Transverse colon (tissue), 4 donors: ENCODE measurements at regions not wholly inside any gene's neighbourhood (a gene's known extent, or its start where the extent isn't known, plus 50 kb on each side); places are given as distances from the start of the nearest gene placed in this dataset.

Experiments
- EP300 ChIP-seq: sonication (generic); formaldehyde crosslinking; IDR thresholded peaks from one replicate; pipeline ENCODE4 v1.6.1; 2017; ENCODE audit warnings: antibody characterized with exemption, low read depth
- POLR2A ChIP-seq: fragments of 450-650 bp; IDR thresholded peaks from one replicate; pipeline ENCODE4 v1.6.1; 2016; ENCODE audit warnings: antibody characterized with exemption, mild to moderate bottlenecking, moderate library complexity
- POLR2AphosphoS5 ChIP-seq, 3 donors: sonication (generic); formaldehyde crosslinking; IDR thresholded peaks; one replicate each; pipeline ENCODE4 v1.6.1; 2016; ENCODE audit warnings: antibody characterized with exemption in 3 of 3
- TF ChIP-seq, protein P1 (sequence below), 5 experiments: fragments of 200-600 bp in 3 of 5; fragments of 450-650 bp in 2 of 5; sonication (generic) in 3 of 5; IDR thresholded peaks; 1 replicate in 2 of 5; 2 replicates in 3 of 5; pipeline ENCODE4 v1.5.1; 2016 to 2017; ENCODE audit warnings: antibody characterized with exemption in 5 of 5, inconsistent platforms in 3 of 5, mild to moderate bottlenecking in 2 of 5, moderate library complexity in 1 of 5

GRCh38 chr7:120201290-120201689 lies 71.7 kb upstream of the KCND2 start:
- TF ChIP-seq, protein P1, sequence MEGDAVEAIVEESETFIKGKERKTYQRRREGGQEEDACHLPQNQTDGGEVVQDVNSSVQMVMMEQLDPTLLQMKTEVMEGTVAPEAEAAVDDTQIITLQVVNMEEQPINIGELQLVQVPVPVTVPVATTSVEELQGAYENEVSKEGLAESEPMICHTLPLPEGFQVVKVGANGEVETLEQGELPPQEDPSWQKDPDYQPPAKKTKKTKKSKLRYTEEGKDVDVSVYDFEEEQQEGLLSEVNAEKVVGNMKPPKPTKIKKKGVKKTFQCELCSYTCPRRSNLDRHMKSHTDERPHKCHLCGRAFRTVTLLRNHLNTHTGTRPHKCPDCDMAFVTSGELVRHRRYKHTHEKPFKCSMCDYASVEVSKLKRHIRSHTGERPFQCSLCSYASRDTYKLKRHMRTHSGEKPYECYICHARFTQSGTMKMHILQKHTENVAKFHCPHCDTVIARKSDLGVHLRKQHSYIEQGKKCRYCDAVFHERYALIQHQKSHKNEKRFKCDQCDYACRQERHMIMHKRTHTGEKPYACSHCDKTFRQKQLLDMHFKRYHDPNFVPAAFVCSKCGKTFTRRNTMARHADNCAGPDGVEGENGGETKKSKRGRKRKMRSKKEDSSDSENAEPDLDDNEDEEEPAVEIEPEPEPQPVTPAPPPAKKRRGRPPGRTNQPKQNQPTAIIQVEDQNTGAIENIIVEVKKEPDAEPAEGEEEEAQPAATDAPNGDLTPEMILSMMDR (IDR thresholded peaks at IDR 0.05) = no peak
- no peak for TF ChIP-seq POLR2A
- TF ChIP-seq POLR2AphosphoS5 (IDR thresholded peaks at IDR 0.05) = no peak
- TF ChIP-seq EP300 = no peak
